Testis (tissue), 2 donors: ENCODE measurements at regions not wholly inside any gene's neighbourhood (a gene's known extent, or its start where the extent isn't known, plus 50 kb on each side); places are given as distances from the start of the nearest gene placed in this dataset.

ENCODE experiments used
- DNase-seq: peaks from one replicate; pipeline ENCODE4 v3.0.0-alpha.2; 2019
- H3K27ac ChIP-seq, 2 donors: fragments of 200-600 bp; sonication (generic); one replicate each; pipeline ENCODE4 v1.5.1; 2019
- H3K27me3 ChIP-seq: fragments of 200-600 bp; sonication (generic); one replicate; pipeline ENCODE4 v1.5.1; 2019
- H3K36me3 ChIP-seq: fragments of 200-600 bp; sonication (generic); one replicate; pipeline ENCODE4 v1.5.1; 2017; ENCODE audit warnings: low read depth; ENCODE audit errors: missing control alignments
- H3K4me1 ChIP-seq: fragments of 200-600 bp; sonication (generic); one replicate; pipeline ENCODE4 v1.5.1; 2019
- H3K4me3 ChIP-seq, 2 donors: fragments of 200-600 bp; sonication (generic); one replicate each; pipeline ENCODE4 v1.5.1; 2017 to 2019
- H3K9me3 ChIP-seq: fragments of 200-600 bp; sonication (generic); one replicate; pipeline ENCODE4 v1.5.1; 2017
- POLR2A ChIP-seq: fragments of 450-650 bp; IDR thresholded peaks from one replicate; pipeline ENCODE4 v1.6.1; 2017; ENCODE audit warnings: antibody characterized with exemption, mild to moderate bottlenecking, moderate library complexity
- WGBS, 2 donors: methylation state at CpG; one replicate each; pipeline ENCODE4 v1.1.5; 2018; 5-methylcytosine and 5-hydroxymethylcytosine counted together
- intact Hi-C: fragments of 100-400 bp; cut with DNase I; formaldehyde crosslinking; loops from one replicate; pipeline ENCODE4 v1.15.1; 2023; ENCODE audit warnings: low total_unique reads
- TF ChIP-seq, protein P1 (sequence below), 3 experiments: fragments of 450-650 bp in 2 of 3; fragments of 200-600 bp in 1 of 3; sonication (generic) in 1 of 3; IDR thresholded peaks; one replicate each; pipeline ENCODE4 v1.5.1; 2016 to 2019; ENCODE audit warnings: antibody characterized with exemption in 3 of 3, mild to moderate bottlenecking in 2 of 3, moderate library complexity in 1 of 3

DNA sequence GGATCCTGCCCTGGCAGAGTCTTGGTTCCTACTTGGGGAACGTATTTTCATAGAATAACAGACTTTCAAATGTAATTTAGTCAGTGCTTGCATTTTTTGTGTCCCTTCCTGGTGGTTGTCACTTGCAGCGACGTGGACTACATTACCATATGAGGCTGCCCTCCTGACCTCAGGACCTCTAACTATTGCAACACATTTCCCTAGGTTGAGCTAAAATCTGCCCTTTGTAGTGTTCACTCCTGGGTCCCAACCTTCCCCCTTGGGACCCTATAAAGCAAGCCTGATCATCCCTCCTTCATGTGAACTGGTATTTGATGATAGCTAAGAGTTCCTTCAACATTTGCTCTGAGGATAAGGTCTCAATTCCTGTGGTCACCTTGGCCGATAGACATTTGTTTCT lies 95.6 kb upstream of the CACNA1E start:
- Histone ChIP-seq H3K27me3 (no peaks in the 10 kb centered on the region), H3K4me1 (no peaks in the 10 kb centered on the region), H3K36me3 (no peaks in the 10 kb centered on the region), H3K27ac (no peak overlapping the region), H3K4me3 (no peak overlapping the region), H3K9me3 (no peaks in the 10 kb centered on the region)
- DNase-seq, result no peak
- intact Hi-C loops, result no loop called here
- TF ChIP-seq POLR2A, result no peak
- TF ChIP-seq, protein P1, sequence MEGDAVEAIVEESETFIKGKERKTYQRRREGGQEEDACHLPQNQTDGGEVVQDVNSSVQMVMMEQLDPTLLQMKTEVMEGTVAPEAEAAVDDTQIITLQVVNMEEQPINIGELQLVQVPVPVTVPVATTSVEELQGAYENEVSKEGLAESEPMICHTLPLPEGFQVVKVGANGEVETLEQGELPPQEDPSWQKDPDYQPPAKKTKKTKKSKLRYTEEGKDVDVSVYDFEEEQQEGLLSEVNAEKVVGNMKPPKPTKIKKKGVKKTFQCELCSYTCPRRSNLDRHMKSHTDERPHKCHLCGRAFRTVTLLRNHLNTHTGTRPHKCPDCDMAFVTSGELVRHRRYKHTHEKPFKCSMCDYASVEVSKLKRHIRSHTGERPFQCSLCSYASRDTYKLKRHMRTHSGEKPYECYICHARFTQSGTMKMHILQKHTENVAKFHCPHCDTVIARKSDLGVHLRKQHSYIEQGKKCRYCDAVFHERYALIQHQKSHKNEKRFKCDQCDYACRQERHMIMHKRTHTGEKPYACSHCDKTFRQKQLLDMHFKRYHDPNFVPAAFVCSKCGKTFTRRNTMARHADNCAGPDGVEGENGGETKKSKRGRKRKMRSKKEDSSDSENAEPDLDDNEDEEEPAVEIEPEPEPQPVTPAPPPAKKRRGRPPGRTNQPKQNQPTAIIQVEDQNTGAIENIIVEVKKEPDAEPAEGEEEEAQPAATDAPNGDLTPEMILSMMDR (IDR thresholded peaks at IDR 0.05), result no peak
- WGBS, 2 donors, result 94 to 95% methylated on average over 4 of the region's 4 CpGs

DNA sequence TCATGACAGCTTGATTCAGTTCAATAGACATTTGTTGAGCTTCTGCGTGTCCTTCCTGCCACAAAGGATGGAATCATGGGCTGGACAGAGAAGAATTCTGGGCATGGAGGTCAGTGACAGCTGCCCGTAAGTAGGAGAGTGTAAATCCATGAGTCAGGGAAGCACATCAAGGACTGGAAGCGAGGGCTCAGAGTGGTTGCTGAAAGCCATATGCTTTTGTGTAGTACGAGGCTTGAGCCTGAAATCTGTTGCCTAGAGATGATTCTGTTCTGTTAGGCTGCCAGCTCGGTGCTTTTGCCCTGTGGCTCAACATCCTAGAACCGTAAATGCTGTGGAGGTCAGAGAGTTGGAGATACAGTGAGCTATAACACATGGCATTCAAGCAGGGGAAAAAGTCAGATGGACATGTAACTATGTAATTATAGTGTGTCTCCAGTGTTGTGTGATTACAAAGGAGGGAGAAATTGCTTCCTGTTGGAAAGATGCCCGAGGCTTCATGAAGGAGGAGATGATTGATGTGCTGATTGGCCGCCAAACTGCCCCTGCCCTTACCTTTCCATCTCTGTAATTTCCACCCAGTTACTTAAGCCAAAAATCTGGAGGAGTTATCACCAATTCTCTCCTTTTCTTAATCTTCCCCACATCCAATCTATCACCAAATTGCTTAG lies 92.8 kb upstream of the CACNA1E start:
- H3K9me3 ChIP-seq, result no peaks in the 10 kb centered on the region
- WGBS, 2 donors, result 53 to 54% methylated on average over 8 of the region's 8 CpGs
- no peak for DNase-seq
- no peak for TF ChIP-seq POLR2A
- TF ChIP-seq, protein P1 (IDR thresholded peaks at IDR 0.05), result no peak
- H3K36me3 ChIP-seq, result no peaks in the 10 kb centered on the region
- no peak overlapping the region for H3K27ac ChIP-seq
- H3K4me1 ChIP-seq, result no peaks in the 10 kb centered on the region
- no peaks in the 10 kb centered on the region for H3K27me3 ChIP-seq
- intact Hi-C loops, result no loop called here
- H3K4me3 ChIP-seq, result no peak overlapping the region

DNA sequence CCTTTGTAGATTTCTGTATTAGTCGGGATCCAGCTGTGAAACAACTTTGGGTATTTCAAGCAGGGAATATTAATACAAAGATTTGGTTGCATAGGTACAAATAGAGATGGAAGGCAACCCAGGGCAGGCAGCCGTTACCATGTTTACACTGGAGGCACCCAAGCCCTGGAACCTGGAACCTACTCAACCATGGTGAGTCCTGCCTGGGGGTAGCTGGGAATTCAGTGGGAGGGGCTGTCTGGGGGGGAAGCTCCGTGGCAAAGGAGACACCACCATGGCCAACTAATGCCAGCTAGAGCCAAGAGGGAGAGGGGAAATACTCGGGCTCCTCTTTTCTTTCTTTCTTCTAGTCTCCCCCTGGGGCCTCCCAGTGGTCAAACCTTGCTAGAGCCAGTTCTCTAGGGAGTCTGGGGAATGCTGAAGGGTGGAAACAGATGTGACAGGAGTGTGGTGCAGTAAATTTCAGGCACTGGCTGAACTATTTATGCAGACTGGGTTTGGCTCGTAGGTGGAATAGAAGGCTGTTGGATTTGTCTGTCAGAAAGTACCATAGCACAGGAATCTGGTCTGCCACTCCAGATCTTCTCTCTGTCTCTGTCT lies 91.9 kb upstream of the CACNA1E start:
- intact Hi-C loops, result no loop called here
- TF ChIP-seq, protein P1 (IDR thresholded peaks at IDR 0.05), result no peak
- Histone ChIP-seq H3K9me3 (no peaks in the 10 kb centered on the region), H3K4me1 (no peaks in the 10 kb centered on the region), H3K27ac (no peak overlapping the region), H3K4me3 (no peak overlapping the region), H3K36me3 (no peaks in the 10 kb centered on the region), H3K27me3 (no peaks in the 10 kb centered on the region)
- WGBS, 2 donors, result 41 to 47% methylated on average over 5 of the region's 5 CpGs
- no peak for DNase-seq

DNA sequence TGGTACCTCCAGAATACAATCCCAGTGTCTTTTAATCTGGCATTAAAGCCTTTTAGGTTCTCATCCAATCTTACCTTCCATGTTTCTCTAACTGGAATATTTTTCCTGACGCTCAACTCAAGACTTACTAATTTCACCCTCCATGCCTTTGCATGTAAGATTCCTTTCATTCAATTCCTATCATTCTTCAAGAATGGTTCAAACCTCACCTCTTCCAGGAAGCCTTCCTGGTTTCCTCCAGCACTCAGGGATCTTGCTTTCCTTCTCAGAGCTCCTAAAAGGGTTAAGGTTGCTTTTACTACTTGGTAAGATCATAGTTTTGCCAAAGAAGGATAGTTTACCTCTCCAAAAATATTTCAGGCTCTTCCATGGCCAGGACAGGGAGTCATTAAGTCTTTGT lies 91.2 kb upstream of the CACNA1E start:
- TF ChIP-seq POLR2A, result no peak
- TF ChIP-seq, protein P1 (IDR thresholded peaks at IDR 0.05), result no peak
- intact Hi-C loops, result no loop called here
- Histone ChIP-seq H3K9me3 (no peaks in the 10 kb centered on the region), H3K27ac (no peak overlapping the region), H3K4me3 (no peak overlapping the region), H3K27me3 (no peaks in the 10 kb centered on the region), H3K36me3 (no peaks in the 10 kb centered on the region), H3K4me1 (no peaks in the 10 kb centered on the region)
- WGBS, 2 donors, result 96 to 100% methylated on average over 1 of the region's 1 CpG
- DNase-seq, result no peak
